ENCODE measurements at regions not wholly inside any gene's neighbourhood (a gene's known extent, or its start where the extent isn't known, plus 50 kb on each side); places are given as distances from the start of the nearest gene placed in this dataset.

- H3K27ac ChIP-seq (ENCODE audit: low read length) = no peak overlapping the region
- no peak overlapping the region for H3K4me2 ChIP-seq (ENCODE audit: low read depth, low read length)
- no peak overlapping the region for H3K9ac ChIP-seq (ENCODE audit: low read length)
- no peaks in the 10 kb centered on the region for H3K27me3 ChIP-seq (replicated peaks; ENCODE audit: insufficient read depth, low read length)
- H3K9me2 ChIP-seq (replicated peaks; ENCODE audit: insufficient read depth, low read length) = no peaks in the 10 kb centered on the region
- H3K36me3 ChIP-seq (replicated peaks; ENCODE audit: insufficient read depth, low read length) = no peaks in the 10 kb centered on the region
- no peak for TF ChIP-seq CTCF (IDR thresholded peaks at IDR 0.05; ENCODE audit: low read length)
- TF ChIP-seq EZH2 (optimal IDR thresholded peaks at IDR 0.05; ENCODE audit: low read depth, low read length) = no peak
- no peak for TF ChIP-seq EZH2phosphoT487 (IDR thresholded peaks at IDR 0.05; ENCODE audit: low read length)
- no peaks in the 10 kb centered on the region for H3K79me2 ChIP-seq (ENCODE audit: low read length)
- no peak overlapping the region for H3K4me3 ChIP-seq (ENCODE audit: low read length)
- no peaks in the 10 kb centered on the region for H3K4me1 ChIP-seq (ENCODE audit: low read length)
- H3F3A ChIP-seq (ENCODE audit: insufficient read depth, low read length) = no peaks in the 10 kb centered on the region
- H3K9me3 ChIP-seq (replicated peaks; ENCODE audit: insufficient read depth, low read length) = no peaks in the 10 kb centered on the region
- no peak overlapping the region for H2AFZ ChIP-seq (ENCODE audit: low read length)
- DNase-seq = no peak
- no peaks in the 10 kb centered on the region for H4K20me1 ChIP-seq (ENCODE audit: insufficient read depth, low read length)
Observed at GRCh38 chr7:12862146-12862545, 174.7 kb downstream of the ARL4A start.

GRCh38 chr7:12864470-12865046, 177.1 kb downstream of the ARL4A start:
- Histone ChIP-seq H3K27ac (ENCODE audit: low read length) (no peak overlapping the region), H3K4me3 (ENCODE audit: low read length) (no peak overlapping the region), H3K36me3 (replicated peaks; ENCODE audit: insufficient read depth, low read length) (no peaks in the 10 kb centered on the region), H3K27me3 (replicated peaks; ENCODE audit: insufficient read depth, low read length) (no peaks in the 10 kb centered on the region), H3K4me2 (ENCODE audit: low read depth, low read length) (no peak overlapping the region), H3F3A (ENCODE audit: insufficient read depth, low read length) (no peaks in the 10 kb centered on the region), H3K79me2 (ENCODE audit: low read length) (no peaks in the 10 kb centered on the region), H3K9ac (ENCODE audit: low read length) (no peak overlapping the region), H2AFZ (ENCODE audit: low read length) (no peak overlapping the region), H4K20me1 (ENCODE audit: insufficient read depth, low read length) (no peaks in the 10 kb centered on the region), H3K9me2 (replicated peaks; ENCODE audit: insufficient read depth, low read length) (no peaks in the 10 kb centered on the region), H3K9me3 (replicated peaks; ENCODE audit: insufficient read depth, low read length) (no peaks in the 10 kb centered on the region), H3K4me1 (ENCODE audit: low read length) (no peaks in the 10 kb centered on the region)
- TF ChIP-seq EZH2 (optimal IDR thresholded peaks at IDR 0.05; ENCODE audit: low read depth, low read length) = no peak
- no peak for TF ChIP-seq CTCF (IDR thresholded peaks at IDR 0.05; ENCODE audit: low read length)
- TF ChIP-seq EZH2phosphoT487 (IDR thresholded peaks at IDR 0.05; ENCODE audit: low read length) = no peak
- DNase-seq = no peak

- Histone ChIP-seq H3K4me2 (ENCODE audit: low read depth, low read length) (no peak overlapping the region), H3K79me2 (ENCODE audit: low read length) (no peaks in the 10 kb centered on the region), H3K9ac (ENCODE audit: low read length) (no peak overlapping the region), H3K9me3 (replicated peaks; ENCODE audit: insufficient read depth, low read length) (no peaks in the 10 kb centered on the region), H3K36me3 (replicated peaks; ENCODE audit: insufficient read depth, low read length) (no peaks in the 10 kb centered on the region), H3K4me3 (ENCODE audit: low read length) (no peak overlapping the region), H3K27ac (ENCODE audit: low read length) (no peak overlapping the region), H3K27me3 (replicated peaks; ENCODE audit: insufficient read depth, low read length) (no peaks in the 10 kb centered on the region), H4K20me1 (ENCODE audit: insufficient read depth, low read length) (no peaks in the 10 kb centered on the region), H3F3A (ENCODE audit: insufficient read depth, low read length) (no peaks in the 10 kb centered on the region), H3K9me2 (replicated peaks; ENCODE audit: insufficient read depth, low read length) (no peaks in the 10 kb centered on the region), H2AFZ (ENCODE audit: low read length) (no peak overlapping the region), H3K4me1 (ENCODE audit: low read length) (no peaks in the 10 kb centered on the region)
- TF ChIP-seq EZH2phosphoT487 (IDR thresholded peaks at IDR 0.05; ENCODE audit: low read length) (no peak), CTCF (IDR thresholded peaks at IDR 0.05; ENCODE audit: low read length) (no peak), EZH2 (optimal IDR thresholded peaks at IDR 0.05; ENCODE audit: low read depth, low read length) (no peak)
- no peak for DNase-seq
Observed at GRCh38 chr7:12865593-12865992, 178.2 kb downstream of the ARL4A start.
